Ishikawa (cell line): ENCODE measurements at regions not wholly inside any gene's neighbourhood (a gene's known extent, or its start where the extent isn't known, plus 50 kb on each side); places are given as distances from the start of the nearest gene placed in this dataset.

Experiments
- CEBPB ChIP-seq: IDR thresholded peaks from 2 replicates; pipeline ENCODE4 v1.6.1; 2012
- CREB1 ChIP-seq: IDR thresholded peaks from 2 replicates; pipeline ENCODE4 v1.6.1; 2012; ENCODE audit warnings: low read depth
- EGR1 ChIP-seq: IDR thresholded peaks from 2 replicates; pipeline ENCODE4 v1.6.1; 2012
- EP300 ChIP-seq: IDR thresholded peaks from 2 replicates; pipeline ENCODE4 v1.6.1; 2012; ENCODE audit warnings: borderline replicate concordance
- FOXM1 ChIP-seq: IDR thresholded peaks from 2 replicates; pipeline ENCODE4 v1.6.1; 2012; ENCODE audit warnings: low read depth, borderline replicate concordance
- NFIC ChIP-seq: IDR thresholded peaks from 2 replicates; pipeline ENCODE4 v1.6.1; 2012
- RAD21 ChIP-seq: IDR thresholded peaks from 2 replicates; pipeline ENCODE4 v1.6.1; 2012; ENCODE audit warnings: low read depth
- TAF1 ChIP-seq: IDR thresholded peaks from 2 replicates; pipeline ENCODE4 v1.6.1; 2012; ENCODE audit warnings: low read depth, mild to moderate bottlenecking
- TCF12 ChIP-seq: IDR thresholded peaks from 2 replicates; pipeline ENCODE4 v1.6.1; 2012; ENCODE audit warnings: low read depth
- TEAD4 ChIP-seq: IDR thresholded peaks from 2 replicates; pipeline ENCODE4 v1.6.1; 2012
- YY1 ChIP-seq: IDR thresholded peaks from 2 replicates; pipeline ENCODE4 v1.6.1; 2012; ENCODE audit warnings: low read depth
- ZBTB7A ChIP-seq: IDR thresholded peaks from 2 replicates; pipeline ENCODE4 v1.6.1; 2012; ENCODE audit warnings: low read depth
- TF ChIP-seq, protein P1 (sequence below): IDR thresholded peaks from 2 replicates; pipeline ENCODE4 v1.6.1; 2012
- TF ChIP-seq, protein P2 (sequence below): IDR thresholded peaks from 2 replicates; pipeline ENCODE4 v1.6.1; 2012; ENCODE audit warnings: low read depth, mild to moderate bottlenecking
- TF ChIP-seq, protein P3 (sequence below): IDR thresholded peaks from 2 replicates; pipeline ENCODE4 v1.6.1; 2012

DNA sequence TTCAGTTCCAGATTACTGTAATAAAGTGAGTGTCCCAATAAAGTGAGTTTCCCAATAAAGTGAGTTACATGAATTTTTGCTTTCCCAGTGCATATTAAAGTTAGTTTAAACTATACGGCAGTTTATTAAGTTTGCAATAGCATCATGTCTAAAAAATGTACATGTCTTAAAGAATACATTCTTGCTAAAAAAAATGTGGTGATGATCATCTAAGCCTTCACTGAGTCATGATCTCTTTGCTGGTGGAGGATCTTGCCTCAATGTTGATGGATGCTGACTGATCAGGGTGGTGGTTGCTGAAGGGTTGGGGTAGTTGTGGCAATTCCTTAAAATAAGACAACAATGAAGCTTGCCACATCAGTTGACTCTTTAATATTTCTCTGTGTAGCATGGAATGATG lies 664.2 kb downstream of the TDRD15 start:
- TF ChIP-seq TEAD4 (no peak), ZBTB7A (no peak), TCF12 (no peak), CEBPB (no peak)
- TF ChIP-seq, protein P1, sequence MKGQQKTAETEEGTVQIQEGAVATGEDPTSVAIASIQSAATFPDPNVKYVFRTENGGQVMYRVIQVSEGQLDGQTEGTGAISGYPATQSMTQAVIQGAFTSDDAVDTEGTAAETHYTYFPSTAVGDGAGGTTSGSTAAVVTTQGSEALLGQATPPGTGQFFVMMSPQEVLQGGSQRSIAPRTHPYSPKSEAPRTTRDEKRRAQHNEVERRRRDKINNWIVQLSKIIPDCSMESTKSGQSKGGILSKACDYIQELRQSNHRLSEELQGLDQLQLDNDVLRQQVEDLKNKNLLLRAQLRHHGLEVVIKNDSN = no peak
- TF ChIP-seq, protein P2, sequence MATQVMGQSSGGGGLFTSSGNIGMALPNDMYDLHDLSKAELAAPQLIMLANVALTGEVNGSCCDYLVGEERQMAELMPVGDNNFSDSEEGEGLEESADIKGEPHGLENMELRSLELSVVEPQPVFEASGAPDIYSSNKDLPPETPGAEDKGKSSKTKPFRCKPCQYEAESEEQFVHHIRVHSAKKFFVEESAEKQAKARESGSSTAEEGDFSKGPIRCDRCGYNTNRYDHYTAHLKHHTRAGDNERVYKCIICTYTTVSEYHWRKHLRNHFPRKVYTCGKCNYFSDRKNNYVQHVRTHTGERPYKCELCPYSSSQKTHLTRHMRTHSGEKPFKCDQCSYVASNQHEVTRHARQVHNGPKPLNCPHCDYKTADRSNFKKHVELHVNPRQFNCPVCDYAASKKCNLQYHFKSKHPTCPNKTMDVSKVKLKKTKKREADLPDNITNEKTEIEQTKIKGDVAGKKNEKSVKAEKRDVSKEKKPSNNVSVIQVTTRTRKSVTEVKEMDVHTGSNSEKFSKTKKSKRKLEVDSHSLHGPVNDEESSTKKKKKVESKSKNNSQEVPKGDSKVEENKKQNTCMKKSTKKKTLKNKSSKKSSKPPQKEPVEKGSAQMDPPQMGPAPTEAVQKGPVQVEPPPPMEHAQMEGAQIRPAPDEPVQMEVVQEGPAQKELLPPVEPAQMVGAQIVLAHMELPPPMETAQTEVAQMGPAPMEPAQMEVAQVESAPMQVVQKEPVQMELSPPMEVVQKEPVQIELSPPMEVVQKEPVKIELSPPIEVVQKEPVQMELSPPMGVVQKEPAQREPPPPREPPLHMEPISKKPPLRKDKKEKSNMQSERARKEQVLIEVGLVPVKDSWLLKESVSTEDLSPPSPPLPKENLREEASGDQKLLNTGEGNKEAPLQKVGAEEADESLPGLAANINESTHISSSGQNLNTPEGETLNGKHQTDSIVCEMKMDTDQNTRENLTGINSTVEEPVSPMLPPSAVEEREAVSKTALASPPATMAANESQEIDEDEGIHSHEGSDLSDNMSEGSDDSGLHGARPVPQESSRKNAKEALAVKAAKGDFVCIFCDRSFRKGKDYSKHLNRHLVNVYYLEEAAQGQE = no peak

DNA sequence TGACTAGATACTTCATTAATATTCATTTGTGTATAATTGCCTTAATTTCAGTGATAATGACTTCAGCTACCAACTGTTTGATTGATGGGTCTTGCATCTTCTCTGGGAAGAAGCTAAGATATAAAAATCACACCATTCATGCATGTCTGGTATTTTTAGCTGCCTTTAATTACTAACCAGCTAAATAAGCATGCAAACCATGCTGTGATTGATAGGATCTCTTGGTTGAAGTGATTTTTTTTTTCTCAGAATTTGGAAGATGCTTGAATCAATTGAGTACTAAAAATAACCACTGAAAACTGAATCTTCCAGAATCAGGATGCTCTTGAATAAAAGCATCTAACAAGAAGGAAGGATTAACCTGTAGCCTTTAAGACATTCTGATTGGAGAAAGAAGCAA lies 668.8 kb downstream of the TDRD15 start:
- TF ChIP-seq NFIC = no peak
- no peak for TF ChIP-seq ZBTB7A
- TF ChIP-seq RAD21 = no peak
- no peak for TF ChIP-seq CREB1
- TF ChIP-seq EP300 = no peak
- TF ChIP-seq FOXM1 = no peak
- TF ChIP-seq, protein P1 = no peak
- TF ChIP-seq, protein P2 = no peak
- no peak for TF ChIP-seq TCF12

DNA sequence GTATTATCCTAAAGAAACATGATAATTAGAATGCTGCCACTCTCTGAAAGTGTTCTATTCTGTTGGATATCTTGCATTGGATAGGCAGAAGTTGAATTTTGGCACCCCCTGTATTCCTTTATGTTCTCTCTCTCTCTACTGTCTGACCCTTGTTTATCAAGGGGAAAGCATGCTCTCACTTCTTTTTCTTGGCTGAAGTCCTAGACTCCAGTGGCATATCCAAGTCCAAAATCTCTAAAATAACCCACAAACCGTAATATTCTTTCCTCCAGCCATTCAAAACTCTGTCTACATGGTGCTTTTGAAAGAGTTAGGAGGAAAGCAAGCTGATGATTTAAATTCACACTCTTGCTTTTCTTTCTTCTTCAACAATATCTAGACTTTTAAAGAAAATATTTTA lies 669.7 kb downstream of the TDRD15 start:
- TF ChIP-seq RAD21 (no peak), EGR1 (no peak), TAF1 (no peak), EP300 (no peak), YY1 (no peak)
- TF ChIP-seq, protein P1 = no peak
- TF ChIP-seq, protein P2 = no peak

DNA sequence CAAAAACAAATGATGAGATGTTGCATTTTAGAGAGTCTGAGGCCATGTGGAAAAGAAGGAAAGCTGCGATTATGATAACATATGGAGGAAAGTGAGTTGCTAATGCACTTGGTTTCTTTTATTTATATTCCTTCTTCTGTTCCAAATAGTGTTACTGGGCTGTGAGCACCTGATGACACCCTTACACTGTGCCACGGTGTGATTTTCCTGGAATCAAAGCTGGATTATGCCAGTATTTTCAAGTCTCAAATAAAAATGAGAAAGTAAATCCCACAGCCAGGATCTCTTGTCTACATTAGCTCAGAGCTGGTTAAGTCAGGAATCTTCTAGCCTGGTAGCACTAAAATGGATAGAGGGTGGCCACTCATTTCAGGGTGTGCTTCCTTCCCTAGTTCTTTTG lies 670.8 kb downstream of the TDRD15 start:
- TF ChIP-seq RAD21 (no peak), CEBPB (no peak), EP300 (no peak), ZBTB7A (no peak), NFIC (no peak)

DNA sequence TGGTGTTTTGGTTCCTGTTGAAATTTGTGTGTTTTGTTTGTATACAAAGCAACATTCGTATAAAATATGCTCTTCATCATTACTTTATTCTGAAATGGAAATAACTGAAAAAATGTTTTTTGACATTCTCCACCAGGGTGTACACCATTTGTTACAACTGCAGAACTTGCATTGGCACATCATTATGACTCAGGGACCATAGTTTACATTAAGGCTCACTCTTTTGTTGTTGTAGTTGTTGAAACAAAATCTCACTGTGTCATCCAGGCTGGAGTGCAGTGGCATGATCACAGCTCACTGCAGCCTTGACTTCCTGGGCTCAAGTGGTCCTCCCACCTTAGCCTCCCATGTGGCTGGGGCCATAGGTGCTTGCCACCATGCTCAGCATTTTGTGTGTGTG lies 676.6 kb downstream of the TDRD15 start:
- TF ChIP-seq ZBTB7A = no peak
- TF ChIP-seq EP300 = no peak
- no peak for TF ChIP-seq TAF1
- TF ChIP-seq TEAD4 = no peak
- no peak for TF ChIP-seq FOXM1
- no peak for TF ChIP-seq NFIC
- TF ChIP-seq, protein P2 = no peak
- no peak for TF ChIP-seq EGR1
- no peak for TF ChIP-seq TCF12
- no peak for TF ChIP-seq YY1
- TF ChIP-seq RAD21 = no peak
- TF ChIP-seq, protein P1 = no peak
- no peak for TF ChIP-seq CREB1
- TF ChIP-seq, protein P3, sequence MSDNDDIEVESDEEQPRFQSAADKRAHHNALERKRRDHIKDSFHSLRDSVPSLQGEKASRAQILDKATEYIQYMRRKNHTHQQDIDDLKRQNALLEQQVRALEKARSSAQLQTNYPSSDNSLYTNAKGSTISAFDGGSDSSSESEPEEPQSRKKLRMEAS = no peak
- no peak for TF ChIP-seq CEBPB
